SK-N-SH treated with all-trans-retinoic acid at 6 μM for 48 hours (cell line): ENCODE measurements at regions not wholly inside any gene's neighbourhood (a gene's known extent, or its start where the extent isn't known, plus 50 kb on each side); places are given as distances from the start of the nearest gene placed in this dataset.

Experiments
- ATAC-seq: fragments of 200-7000 bp; cut with Tn5 transposase; 3 replicates; pipeline ENCODE4 v1.9.1; 2020; ENCODE audit warnings: mild to moderate bottlenecking, moderate library complexity
- ARNTL ChIP-seq: fragments of 450-650 bp; formaldehyde crosslinking; IDR thresholded peaks from 2 replicates; pipeline ENCODE4 v1.5.0; 2020; ENCODE audit warnings: low read depth, mild to moderate bottlenecking, moderate library complexity, borderline replicate concordance
- BACH2 ChIP-seq: fragments of 250-450 bp; sonication (Bioruptor Pico); IDR thresholded peaks from 2 replicates; pipeline ENCODE4 v1.9.0; 2021; ENCODE audit warnings: mild to moderate bottlenecking, borderline replicate concordance
- CSDC2 ChIP-seq: fragments of 250-450 bp; sonication (Bioruptor Pico); IDR thresholded peaks from 2 replicates; pipeline ENCODE4 v1.5.0; 2020; ENCODE audit warnings: mild to moderate bottlenecking, moderate library complexity
- ESRRG ChIP-seq: fragments of 250-450 bp; sonication (Bioruptor Pico); IDR thresholded peaks from 2 replicates; pipeline ENCODE4 v1.6.1; 2021; ENCODE audit warnings: mild to moderate bottlenecking
- GLIS3 ChIP-seq: fragments of 250-450 bp; sonication (Bioruptor Pico); IDR thresholded peaks from 2 replicates; pipeline ENCODE4 v1.5.0; 2020; ENCODE audit warnings: mild to moderate bottlenecking, moderate library complexity
- ISL1 ChIP-seq: fragments of 250-450 bp; sonication (Bioruptor Pico); IDR thresholded peaks from 2 replicates; pipeline ENCODE4 v2.1.2; 2022; ENCODE audit warnings: mild to moderate bottlenecking, moderate library complexity
- OSR1 ChIP-seq: fragments of 250-450 bp; sonication (Bioruptor Pico); IDR thresholded peaks from 2 replicates; pipeline ENCODE4 v1.8.0; 2022; ENCODE audit warnings: moderate library complexity, mild to moderate bottlenecking, inconsistent platforms
- PPARA ChIP-seq: fragments of 250-450 bp; sonication (Bioruptor Pico); IDR thresholded peaks from 2 replicates; pipeline ENCODE4 v1.5.0; 2020; ENCODE audit warnings: mild to moderate bottlenecking, borderline replicate concordance
- RARB ChIP-seq: fragments of 250-450 bp; sonication (Bioruptor Pico); IDR thresholded peaks from 2 replicates; pipeline ENCODE4 v1.8.0; 2021; ENCODE audit warnings: mild to moderate bottlenecking, moderate library complexity
- SNAI2 ChIP-seq: fragments of 250-450 bp; sonication (Bioruptor Pico); IDR thresholded peaks from 2 replicates; pipeline ENCODE4 v1.5.0; 2020; ENCODE audit warnings: mild to moderate bottlenecking, moderate library complexity
- TCF4 ChIP-seq: fragments of 250-450 bp; sonication (Bioruptor Pico); IDR thresholded peaks from 2 replicates; pipeline ENCODE4 v1.8.0; 2021; ENCODE audit warnings: mild to moderate bottlenecking, moderate library complexity, borderline replicate concordance
- TOX ChIP-seq: fragments of 250-450 bp; sonication (Bioruptor Pico); IDR thresholded peaks from 2 replicates; pipeline ENCODE4 v1.8.0; 2021; ENCODE audit warnings: mild to moderate bottlenecking, moderate library complexity, borderline replicate concordance
- ZFP3 ChIP-seq: fragments of 250-450 bp; sonication (Bioruptor Pico); IDR thresholded peaks from 2 replicates; pipeline ENCODE4 v1.5.0; 2020; ENCODE audit warnings: mild to moderate bottlenecking, moderate library complexity
- ZFP30 ChIP-seq: fragments of 450-650 bp; formaldehyde crosslinking; IDR thresholded peaks from 2 replicates; pipeline ENCODE4 v1.5.0; 2022; ENCODE audit warnings: mild to moderate bottlenecking, moderate library complexity
- ZNF565 ChIP-seq: fragments of 450-650 bp; formaldehyde crosslinking; conservative IDR thresholded peaks from 2 replicates; pipeline ENCODE4 v1.5.0; 2020; ENCODE audit warnings: low read depth, mild to moderate bottlenecking, moderate library complexity
- ZNF70 ChIP-seq: fragments of 450-650 bp; formaldehyde crosslinking; IDR thresholded peaks from 2 replicates; pipeline ENCODE4 v1.5.0; 2020; ENCODE audit warnings: mild to moderate bottlenecking, moderate library complexity
- ZNF8 ChIP-seq: fragments of 450-650 bp; formaldehyde crosslinking; IDR thresholded peaks from 2 replicates; pipeline ENCODE4 v1.5.0; 2020; ENCODE audit warnings: mild to moderate bottlenecking, moderate library complexity
- TF ChIP-seq, protein P1 (sequence below): fragments of 250-450 bp; sonication (Bioruptor Pico); IDR thresholded peaks from 2 replicates; pipeline ENCODE4 v1.5.1; 2021; ENCODE audit warnings: mild to moderate bottlenecking, moderate library complexity
- TF ChIP-seq, protein P2 (sequence below): fragments of 250-450 bp; sonication (Bioruptor Pico); IDR thresholded peaks from 2 replicates; pipeline ENCODE4 v1.5.0; 2020; ENCODE audit warnings: mild to moderate bottlenecking, moderate library complexity
- TF ChIP-seq, protein P3 (sequence below): fragments of 250-450 bp; sonication (Bioruptor Pico); IDR thresholded peaks from 2 replicates; pipeline ENCODE4 v1.8.0; 2021; ENCODE audit warnings: low read depth, mild to moderate bottlenecking, moderate library complexity, borderline replicate concordance
- TF ChIP-seq, protein P4 (sequence below): fragments of 250-450 bp; sonication (Bioruptor Pico); IDR thresholded peaks from 2 replicates; pipeline ENCODE4 v1.8.0; 2020; ENCODE audit warnings: mild to moderate bottlenecking, moderate library complexity, borderline replicate concordance

DNA sequence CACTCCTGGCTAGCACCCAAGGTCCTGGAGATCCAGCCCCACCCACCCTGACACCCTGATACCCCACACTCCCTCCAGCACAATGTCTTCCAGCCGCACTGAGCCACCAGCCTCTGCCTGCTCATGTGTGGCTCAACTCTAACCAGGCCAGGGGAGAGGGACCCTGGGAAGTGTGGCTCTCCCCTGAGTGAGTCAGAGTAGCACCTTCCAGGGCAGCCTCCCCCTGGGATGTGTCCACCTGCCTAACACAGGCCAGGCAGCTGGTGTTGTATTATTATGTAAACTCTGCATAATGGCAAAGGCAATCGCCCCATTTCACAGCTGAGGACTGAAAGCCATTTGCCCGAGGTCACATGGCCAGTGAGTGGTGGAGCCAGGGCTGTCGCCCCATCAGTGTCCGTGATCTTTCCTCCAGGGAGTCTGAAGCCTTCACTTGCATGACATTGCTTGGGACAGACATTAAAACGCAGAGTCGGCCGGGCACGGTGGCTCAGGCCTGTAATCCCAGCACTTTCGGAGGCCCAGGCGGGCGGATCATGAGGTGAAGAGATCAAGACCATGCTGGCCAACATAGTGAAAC lies 84.2 kb upstream of the FOXF1 start:
- TF ChIP-seq SNAI2: no peak
- no peak for TF ChIP-seq ARNTL
- no peak for ATAC-seq

DNA sequence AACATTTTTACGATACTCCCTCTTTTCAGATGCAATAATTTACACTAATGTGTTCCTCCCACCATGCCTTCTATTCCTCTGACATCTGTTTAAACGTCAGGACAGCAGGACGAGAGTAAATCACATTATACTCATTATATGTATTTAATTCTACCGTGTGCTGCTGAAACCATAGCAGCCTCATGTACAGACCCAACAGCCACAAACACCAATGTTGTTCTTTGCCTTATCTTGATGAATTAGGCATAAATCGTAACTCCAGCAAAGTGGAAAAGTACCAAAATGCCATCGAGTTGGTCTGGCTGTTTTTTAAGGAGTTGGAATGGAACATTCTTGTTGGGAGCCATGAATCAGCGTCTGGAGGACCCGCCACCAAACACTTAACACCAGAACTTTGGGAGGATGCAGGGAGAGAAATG lies 82.9 kb upstream of the FOXF1 start:
- TF ChIP-seq, protein P1, sequence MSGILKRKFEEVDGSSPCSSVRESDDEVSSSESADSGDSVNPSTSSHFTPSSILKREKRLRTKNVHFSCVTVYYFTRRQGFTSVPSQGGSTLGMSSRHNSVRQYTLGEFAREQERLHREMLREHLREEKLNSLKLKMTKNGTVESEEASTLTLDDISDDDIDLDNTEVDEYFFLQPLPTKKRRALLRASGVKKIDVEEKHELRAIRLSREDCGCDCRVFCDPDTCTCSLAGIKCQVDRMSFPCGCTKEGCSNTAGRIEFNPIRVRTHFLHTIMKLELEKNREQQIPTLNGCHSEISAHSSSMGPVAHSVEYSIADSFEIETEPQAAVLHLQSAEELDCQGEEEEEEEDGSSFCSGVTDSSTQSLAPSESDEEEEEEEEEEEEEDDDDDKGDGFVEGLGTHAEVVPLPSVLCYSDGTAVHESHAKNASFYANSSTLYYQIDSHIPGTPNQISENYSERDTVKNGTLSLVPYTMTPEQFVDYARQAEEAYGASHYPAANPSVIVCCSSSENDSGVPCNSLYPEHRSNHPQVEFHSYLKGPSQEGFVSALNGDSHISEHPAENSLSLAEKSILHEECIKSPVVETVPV (CRISPR knock-in tag): no peak
- no peak for TF ChIP-seq GLIS3 (CRISPR knock-in tag)
- no peak for TF ChIP-seq OSR1 (CRISPR knock-in tag)
- TF ChIP-seq ARNTL: no peak
- TF ChIP-seq ZNF70 (CRISPR knock-in tag): no peak
- TF ChIP-seq, protein P2, sequence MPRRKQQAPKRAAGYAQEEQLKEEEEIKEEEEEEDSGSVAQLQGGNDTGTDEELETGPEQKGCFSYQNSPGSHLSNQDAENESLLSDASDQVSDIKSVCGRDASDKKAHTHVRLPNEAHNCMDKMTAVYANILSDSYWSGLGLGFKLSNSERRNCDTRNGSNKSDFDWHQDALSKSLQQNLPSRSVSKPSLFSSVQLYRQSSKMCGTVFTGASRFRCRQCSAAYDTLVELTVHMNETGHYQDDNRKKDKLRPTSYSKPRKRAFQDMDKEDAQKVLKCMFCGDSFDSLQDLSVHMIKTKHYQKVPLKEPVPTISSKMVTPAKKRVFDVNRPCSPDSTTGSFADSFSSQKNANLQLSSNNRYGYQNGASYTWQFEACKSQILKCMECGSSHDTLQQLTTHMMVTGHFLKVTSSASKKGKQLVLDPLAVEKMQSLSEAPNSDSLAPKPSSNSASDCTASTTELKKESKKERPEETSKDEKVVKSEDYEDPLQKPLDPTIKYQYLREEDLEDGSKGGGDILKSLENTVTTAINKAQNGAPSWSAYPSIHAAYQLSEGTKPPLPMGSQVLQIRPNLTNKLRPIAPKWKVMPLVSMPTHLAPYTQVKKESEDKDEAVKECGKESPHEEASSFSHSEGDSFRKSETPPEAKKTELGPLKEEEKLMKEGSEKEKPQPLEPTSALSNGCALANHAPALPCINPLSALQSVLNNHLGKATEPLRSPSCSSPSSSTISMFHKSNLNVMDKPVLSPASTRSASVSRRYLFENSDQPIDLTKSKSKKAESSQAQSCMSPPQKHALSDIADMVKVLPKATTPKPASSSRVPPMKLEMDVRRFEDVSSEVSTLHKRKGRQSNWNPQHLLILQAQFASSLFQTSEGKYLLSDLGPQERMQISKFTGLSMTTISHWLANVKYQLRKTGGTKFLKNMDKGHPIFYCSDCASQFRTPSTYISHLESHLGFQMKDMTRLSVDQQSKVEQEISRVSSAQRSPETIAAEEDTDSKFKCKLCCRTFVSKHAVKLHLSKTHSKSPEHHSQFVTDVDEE (CRISPR knock-in tag): no peak
- no peak for TF ChIP-seq ESRRG (CRISPR knock-in tag)
- TF ChIP-seq ZNF8 (CRISPR knock-in tag): no peak
- TF ChIP-seq BACH2 (CRISPR knock-in tag): no peak
- TF ChIP-seq ZNF565: no peak
- TF ChIP-seq, protein P3, sequence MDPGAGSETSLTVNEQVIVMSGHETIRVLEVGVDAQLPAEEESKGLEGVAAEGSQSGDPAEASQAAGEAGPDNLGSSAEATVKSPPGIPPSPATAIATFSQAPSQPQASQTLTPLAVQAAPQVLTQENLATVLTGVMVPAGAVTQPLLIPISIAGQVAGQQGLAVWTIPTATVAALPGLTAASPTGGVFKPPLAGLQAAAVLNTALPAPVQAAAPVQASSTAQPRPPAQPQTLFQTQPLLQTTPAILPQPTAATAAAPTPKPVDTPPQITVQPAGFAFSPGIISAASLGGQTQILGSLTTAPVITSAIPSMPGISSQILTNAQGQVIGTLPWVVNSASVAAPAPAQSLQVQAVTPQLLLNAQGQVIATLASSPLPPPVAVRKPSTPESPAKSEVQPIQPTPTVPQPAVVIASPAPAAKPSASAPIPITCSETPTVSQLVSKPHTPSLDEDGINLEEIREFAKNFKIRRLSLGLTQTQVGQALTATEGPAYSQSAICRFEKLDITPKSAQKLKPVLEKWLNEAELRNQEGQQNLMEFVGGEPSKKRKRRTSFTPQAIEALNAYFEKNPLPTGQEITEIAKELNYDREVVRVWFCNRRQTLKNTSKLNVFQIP (CRISPR knock-in tag): no peak
- TF ChIP-seq CSDC2: no peak
- no peak for TF ChIP-seq SNAI2
- no peak for TF ChIP-seq RARB (CRISPR knock-in tag)
- TF ChIP-seq ZFP3 (CRISPR knock-in tag): no peak
- TF ChIP-seq TOX: no peak
- no peak for TF ChIP-seq TCF4 (CRISPR knock-in tag)
- no peak for TF ChIP-seq ZFP30 (CRISPR knock-in tag)
- TF ChIP-seq ISL1 (CRISPR knock-in tag): no peak
- ATAC-seq: no peak

DNA sequence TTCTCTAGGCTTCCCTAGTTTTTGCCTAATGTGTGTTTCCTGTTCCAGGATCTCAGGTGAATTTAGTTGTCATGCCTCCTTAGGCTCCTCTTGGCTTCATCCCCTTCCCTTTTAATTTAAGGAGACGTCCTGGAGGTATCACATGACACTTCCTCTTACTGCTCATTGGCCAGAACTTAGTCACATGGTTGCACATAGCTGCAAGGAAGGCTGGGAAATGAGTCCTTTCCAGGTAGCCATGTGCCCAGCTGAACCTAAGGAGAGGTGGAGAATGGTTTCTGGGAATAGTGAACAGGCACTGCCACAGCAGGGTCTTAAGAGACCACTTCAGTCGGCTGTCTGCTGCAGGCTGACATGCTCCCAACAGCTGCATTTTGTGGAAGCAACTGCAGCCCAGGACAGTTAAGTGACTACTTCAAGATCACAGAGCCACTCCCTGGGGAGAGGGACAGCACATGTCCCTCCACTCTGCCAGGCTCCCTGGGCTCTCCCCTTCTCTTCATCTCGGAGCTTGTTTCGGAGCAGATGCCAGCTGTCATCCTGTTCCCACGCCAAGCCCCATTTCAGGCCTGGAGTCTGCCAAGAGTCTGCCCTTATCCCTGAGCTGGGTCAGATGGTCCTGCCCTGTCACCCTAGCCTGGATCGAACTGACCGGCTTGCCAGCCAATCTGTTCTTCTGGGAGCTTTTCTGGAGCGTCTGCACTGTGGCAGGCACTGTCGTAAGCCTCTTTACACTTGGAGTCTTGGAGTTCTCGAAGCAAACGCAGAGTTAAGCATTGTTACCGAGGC lies 81.4 kb upstream of the FOXF1 start:
- TF ChIP-seq ZFP30 (CRISPR knock-in tag) (no peak), ZNF8 (CRISPR knock-in tag) (no peak), ZNF565 (no peak), SNAI2 (no peak), ISL1 (CRISPR knock-in tag) (no peak), BACH2 (CRISPR knock-in tag) (no peak), TOX (no peak), RARB (CRISPR knock-in tag) (no peak), ARNTL (no peak), PPARA (CRISPR knock-in tag) (no peak), ZNF70 (CRISPR knock-in tag) (no peak), CSDC2 (no peak), TCF4 (CRISPR knock-in tag) (no peak)
- TF ChIP-seq, protein P2 (CRISPR knock-in tag): no peak
- TF ChIP-seq, protein P4, sequence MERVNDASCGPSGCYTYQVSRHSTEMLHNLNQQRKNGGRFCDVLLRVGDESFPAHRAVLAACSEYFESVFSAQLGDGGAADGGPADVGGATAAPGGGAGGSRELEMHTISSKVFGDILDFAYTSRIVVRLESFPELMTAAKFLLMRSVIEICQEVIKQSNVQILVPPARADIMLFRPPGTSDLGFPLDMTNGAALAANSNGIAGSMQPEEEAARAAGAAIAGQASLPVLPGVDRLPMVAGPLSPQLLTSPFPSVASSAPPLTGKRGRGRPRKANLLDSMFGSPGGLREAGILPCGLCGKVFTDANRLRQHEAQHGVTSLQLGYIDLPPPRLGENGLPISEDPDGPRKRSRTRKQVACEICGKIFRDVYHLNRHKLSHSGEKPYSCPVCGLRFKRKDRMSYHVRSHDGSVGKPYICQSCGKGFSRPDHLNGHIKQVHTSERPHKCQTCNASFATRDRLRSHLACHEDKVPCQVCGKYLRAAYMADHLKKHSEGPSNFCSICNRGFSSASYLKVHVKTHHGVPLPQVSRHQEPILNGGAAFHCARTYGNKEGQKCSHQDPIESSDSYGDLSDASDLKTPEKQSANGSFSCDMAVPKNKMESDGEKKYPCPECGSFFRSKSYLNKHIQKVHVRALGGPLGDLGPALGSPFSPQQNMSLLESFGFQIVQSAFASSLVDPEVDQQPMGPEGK (CRISPR knock-in tag): no peak
- no peak for ATAC-seq
